NB4 (cell line): ENCODE measurements at regions not wholly inside any gene's neighbourhood (a gene's known extent, or its start where the extent isn't known, plus 50 kb on each side); places are given as distances from the start of the nearest gene placed in this dataset.

ENCODE experiments used
- MYC ChIP-seq: IDR thresholded peaks from 2 replicates; pipeline ENCODE4 v1.6.1; 2011; ENCODE audit warnings: low read depth, low read length
- POLR2A ChIP-seq: IDR thresholded peaks from 2 replicates; pipeline ENCODE4 v1.6.1; 2011; ENCODE audit warnings: mild to moderate bottlenecking; ENCODE audit not compliant: insufficient read length; ENCODE audit errors: extremely low read depth
- TF ChIP-seq, protein P1 (sequence below): IDR thresholded peaks from one replicate; pipeline ENCODE4 v1.5.1; 2012; ENCODE audit warnings: low read depth, low read length
- TF ChIP-seq, protein P2 (sequence below): IDR thresholded peaks from 2 replicates; pipeline ENCODE4 v1.6.1; 2011; ENCODE audit warnings: low read depth, low read length

DNA sequence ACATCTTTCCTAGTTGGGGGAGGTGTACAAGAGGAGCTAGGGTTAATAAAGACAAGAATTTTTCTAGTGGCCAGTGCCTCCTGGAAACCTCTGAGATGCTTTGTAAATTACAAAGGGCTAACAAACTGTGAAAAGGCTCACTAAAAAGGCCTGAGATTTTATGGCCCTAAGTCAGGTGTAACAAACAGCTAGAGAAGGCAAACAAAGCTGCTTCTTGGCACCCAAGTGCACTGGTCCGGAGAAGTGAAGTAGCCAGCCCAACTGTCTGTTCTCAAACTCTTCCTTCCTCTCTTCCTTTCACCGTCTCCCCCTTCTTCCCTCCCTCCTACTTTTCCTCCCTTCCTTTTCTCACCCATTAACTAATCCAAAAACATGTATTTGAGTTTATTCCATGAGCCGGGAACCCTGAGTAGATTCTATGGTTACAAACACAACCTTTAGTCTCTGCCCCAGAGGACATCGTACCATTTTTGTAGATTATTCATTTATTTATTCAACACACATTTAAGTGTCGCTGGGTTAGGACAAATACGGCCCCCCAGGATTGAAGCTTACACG lies 143.4 kb upstream of the PCGF5 start:
- TF ChIP-seq POLR2A (no peak), MYC (no peak)
- TF ChIP-seq, protein P1, sequence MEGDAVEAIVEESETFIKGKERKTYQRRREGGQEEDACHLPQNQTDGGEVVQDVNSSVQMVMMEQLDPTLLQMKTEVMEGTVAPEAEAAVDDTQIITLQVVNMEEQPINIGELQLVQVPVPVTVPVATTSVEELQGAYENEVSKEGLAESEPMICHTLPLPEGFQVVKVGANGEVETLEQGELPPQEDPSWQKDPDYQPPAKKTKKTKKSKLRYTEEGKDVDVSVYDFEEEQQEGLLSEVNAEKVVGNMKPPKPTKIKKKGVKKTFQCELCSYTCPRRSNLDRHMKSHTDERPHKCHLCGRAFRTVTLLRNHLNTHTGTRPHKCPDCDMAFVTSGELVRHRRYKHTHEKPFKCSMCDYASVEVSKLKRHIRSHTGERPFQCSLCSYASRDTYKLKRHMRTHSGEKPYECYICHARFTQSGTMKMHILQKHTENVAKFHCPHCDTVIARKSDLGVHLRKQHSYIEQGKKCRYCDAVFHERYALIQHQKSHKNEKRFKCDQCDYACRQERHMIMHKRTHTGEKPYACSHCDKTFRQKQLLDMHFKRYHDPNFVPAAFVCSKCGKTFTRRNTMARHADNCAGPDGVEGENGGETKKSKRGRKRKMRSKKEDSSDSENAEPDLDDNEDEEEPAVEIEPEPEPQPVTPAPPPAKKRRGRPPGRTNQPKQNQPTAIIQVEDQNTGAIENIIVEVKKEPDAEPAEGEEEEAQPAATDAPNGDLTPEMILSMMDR: no peak
- TF ChIP-seq, protein P2, sequence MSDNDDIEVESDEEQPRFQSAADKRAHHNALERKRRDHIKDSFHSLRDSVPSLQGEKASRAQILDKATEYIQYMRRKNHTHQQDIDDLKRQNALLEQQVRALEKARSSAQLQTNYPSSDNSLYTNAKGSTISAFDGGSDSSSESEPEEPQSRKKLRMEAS: no peak
